H9 (cell line): ENCODE measurements at regions not wholly inside any gene's neighbourhood (a gene's known extent, or its start where the extent isn't known, plus 50 kb on each side); places are given as distances from the start of the nearest gene placed in this dataset.

ENCODE experiments used
- DNase-seq: peaks from one replicate; pipeline ENCODE4 v3.0.0-alpha.2; 2017
- H2AFZ ChIP-seq: one replicate; pipeline ENCODE4 v1.6.1; 2013; ENCODE audit warnings: mild to moderate bottlenecking, low read length, control low read depth, moderate library complexity
- H2AK5ac ChIP-seq: 2 replicates; pipeline ENCODE4 v1.6.1; 2013; ENCODE audit warnings: low read length, control low read depth, mixed read lengths; ENCODE audit not compliant: insufficient read length
- H2BK120ac ChIP-seq: one replicate; pipeline ENCODE4 v1.6.1; 2013; ENCODE audit warnings: low read depth, mild to moderate bottlenecking, low read length, control low read depth, inconsistent platforms; ENCODE audit not compliant: poor library complexity, severe bottlenecking
- H2BK12ac ChIP-seq: 2 replicates; pipeline ENCODE4 v1.6.1; 2013; ENCODE audit warnings: low read length, control low read depth, mixed read lengths, low read depth; ENCODE audit not compliant: insufficient read length
- H2BK15ac ChIP-seq: 2 replicates; pipeline ENCODE4 v1.6.1; 2013; ENCODE audit warnings: low read depth, low read length, control low read depth
- H2BK20ac ChIP-seq: one replicate; pipeline ENCODE4 v1.6.1; 2013; ENCODE audit warnings: low read depth, mild to moderate bottlenecking, low read length, control low read depth, inconsistent platforms; ENCODE audit not compliant: poor library complexity, severe bottlenecking
- H2BK5ac ChIP-seq: 2 replicates; pipeline ENCODE4 v1.6.1; 2013; ENCODE audit warnings: low read length, control low read depth, mixed read lengths; ENCODE audit not compliant: insufficient read length
- H3K14ac ChIP-seq: 2 replicates; pipeline ENCODE4 v1.6.1; 2013; ENCODE audit warnings: low read length, control low read depth; ENCODE audit not compliant: insufficient read depth
- H3K18ac ChIP-seq: 2 replicates; pipeline ENCODE4 v1.6.1; 2013; ENCODE audit warnings: low read depth, mild to moderate bottlenecking, mixed read lengths, low read length, control low read depth; ENCODE audit not compliant: insufficient read length
- H3K23ac ChIP-seq: 2 replicates; pipeline ENCODE4 v1.6.1; 2013; ENCODE audit warnings: low read length, control low read depth, mixed read lengths, low read depth; ENCODE audit not compliant: insufficient read length
- H3K23me2 ChIP-seq: 2 replicates; pipeline ENCODE4 v1.6.1; 2013; ENCODE audit warnings: low read depth, mild to moderate bottlenecking, mixed read lengths, low read length, control low read depth; ENCODE audit not compliant: insufficient read length, poor library complexity, severe bottlenecking
- H3K27ac ChIP-seq: 2 replicates; pipeline ENCODE4 v1.5.1; 2013; ENCODE audit warnings: low read length, control low read depth, mixed read lengths, low read depth; ENCODE audit not compliant: insufficient read length
- H3K27me3 ChIP-seq: 2 replicates; pipeline ENCODE4 v1.6.1; 2013; ENCODE audit warnings: low read length, control low read depth, inconsistent platforms; ENCODE audit not compliant: insufficient read depth
- H3K4ac ChIP-seq: 2 replicates; pipeline ENCODE4 v1.6.1; 2013; ENCODE audit warnings: low read depth, mild to moderate bottlenecking, control low read depth, inconsistent platforms, low read length, moderate library complexity
- H3K4me1 ChIP-seq: 2 replicates; pipeline ENCODE4 v1.6.1; 2013; ENCODE audit warnings: low read length, control low read depth, inconsistent platforms; ENCODE audit not compliant: insufficient read depth
- H3K4me2 ChIP-seq: 2 replicates; pipeline ENCODE4 v1.6.1; 2013; ENCODE audit warnings: low read length, control low read depth, mixed read lengths; ENCODE audit not compliant: insufficient read length, insufficient read depth
- H3K56ac ChIP-seq: 2 replicates; pipeline ENCODE4 v1.6.1; 2013; ENCODE audit warnings: low read depth, mild to moderate bottlenecking, mixed read lengths, low read length, control low read depth; ENCODE audit not compliant: insufficient read length
- H3K79me1 ChIP-seq: 2 replicates; pipeline ENCODE4 v1.6.1; 2013; ENCODE audit warnings: low read depth, mild to moderate bottlenecking, moderate library complexity, low read length, control low read depth, inconsistent platforms; ENCODE audit not compliant: insufficient read depth, poor library complexity, severe bottlenecking
- H3K79me2 ChIP-seq: 2 replicates; pipeline ENCODE4 v1.6.1; 2013; ENCODE audit warnings: low read length, control low read depth, inconsistent platforms; ENCODE audit not compliant: insufficient read depth
- H3K9ac ChIP-seq: 2 replicates; pipeline ENCODE4 v1.6.1; 2013; ENCODE audit warnings: low read length, control low read depth, mixed read lengths; ENCODE audit not compliant: insufficient read length; ENCODE audit errors: extremely low read depth
- H3K9me3 ChIP-seq: one replicate; pipeline ENCODE4 v1.6.1; 2013; ENCODE audit warnings: low read depth, low read length, inconsistent platforms; ENCODE audit not compliant: control insufficient read depth
- H3T11ph ChIP-seq: one replicate; pipeline ENCODE4 v1.6.1; 2013; ENCODE audit warnings: mild to moderate bottlenecking, low read length, control low read depth, inconsistent platforms
- H4K20me1 ChIP-seq: one replicate; pipeline ENCODE4 v1.6.1; 2013; ENCODE audit not compliant: control insufficient read depth, insufficient read length, insufficient read depth
- H4K5ac ChIP-seq: 2 replicates; pipeline ENCODE4 v1.6.1; 2013; ENCODE audit warnings: low read depth, mild to moderate bottlenecking, mixed read lengths, low read length, control low read depth; ENCODE audit not compliant: insufficient read length
- H4K8ac ChIP-seq: replicated peaks from 2 replicates; pipeline ENCODE4 v1.6.1; 2013; ENCODE audit warnings: low read length, control low read depth, mixed read lengths, low read depth; ENCODE audit not compliant: insufficient read length
- H4K91ac ChIP-seq: 2 replicates; pipeline ENCODE4 v1.6.1; 2013; ENCODE audit warnings: low read depth, mild to moderate bottlenecking, moderate library complexity, mixed read lengths, low read length, control low read depth; ENCODE audit not compliant: insufficient read length
- H3K27ac Mint-ChIP-seq, 3 experiments: 2 replicates in 2 of 3; 3 replicates in 1 of 3; pipeline ENCODE4 v1.8.0; 2020 to 2021; ENCODE audit warnings: mixed read lengths in 3 of 3, mild to moderate bottlenecking in 1 of 3, moderate library complexity in 1 of 3
- H3K27me3 Mint-ChIP-seq: 2 replicates; pipeline ENCODE4 v1.8.0; 2021; ENCODE audit warnings: low read depth, mild to moderate bottlenecking, moderate library complexity, mixed read lengths
- H3K36me3 Mint-ChIP-seq, 3 experiments: 2 replicates in 2 of 3; 3 replicates in 1 of 3; pipeline ENCODE4 v1.8.0; 2020 to 2021; ENCODE audit warnings: low read depth in 3 of 3, mixed read lengths in 3 of 3; ENCODE audit not compliant: insufficient read depth in 1 of 3
- H3K4me1 Mint-ChIP-seq, 2 experiments: 2 replicates each; pipeline ENCODE4 v1.8.0; 2020; ENCODE audit warnings: mixed read lengths in 2 of 2
- H3K4me3 Mint-ChIP-seq, 2 experiments: 2 replicates in 1 of 2; 3 replicates in 1 of 2; pipeline ENCODE4 v1.8.0; 2020 to 2021; ENCODE audit warnings: mild to moderate bottlenecking in 2 of 2, mixed read lengths in 2 of 2, moderate library complexity in 1 of 2
- H3K9me3 Mint-ChIP-seq, 2 experiments: 2 replicates in 1 of 2; 3 replicates in 1 of 2; pipeline ENCODE4 v1.8.0; 2020; ENCODE audit warnings: mild to moderate bottlenecking in 2 of 2, mixed read lengths in 2 of 2, moderate library complexity in 1 of 2
- WGBS: extraction: QIAGEN DNeasy Blood & Tissue Kit; methylation state at CpG from one replicate; pipeline ENCODE4 v1.1.7; 2013; ENCODE audit warnings: missing lambda C conversion rate, low lambda C conversion rate, mixed read lengths; ENCODE audit not compliant: insufficient read length; ENCODE audit errors: extremely low coverage; 5-methylcytosine and 5-hydroxymethylcytosine counted together
- TF ChIP-seq, protein P1 (sequence below): fragments of 200-600 bp; sonication (generic); conservative IDR thresholded peaks from 3 replicates; pipeline ENCODE4 v1.8.0; 2021; ENCODE audit warnings: antibody characterized with exemption, mild to moderate bottlenecking

DNA sequence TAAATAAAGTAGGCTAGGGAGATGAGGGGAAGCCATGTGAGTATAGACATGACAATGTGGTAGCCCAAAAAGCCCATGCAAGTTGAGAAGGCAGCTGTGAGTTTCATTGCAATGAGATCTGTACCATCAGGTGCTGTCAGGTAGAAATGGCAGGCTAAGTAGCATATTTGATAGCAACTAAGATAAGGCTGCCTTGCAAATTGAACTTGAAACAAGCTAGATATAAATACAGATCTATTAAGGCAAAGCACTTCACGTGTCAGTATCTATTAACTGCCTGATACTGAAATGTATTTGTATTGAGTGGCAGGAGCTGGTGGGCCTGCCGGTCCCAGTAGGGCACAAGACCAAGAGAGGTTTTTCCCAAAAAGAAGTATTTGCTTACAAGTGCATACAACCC is 419.9 kb downstream of the TDRD15 start:
- H3K9me3 ChIP-seq = no peaks in the 10 kb centered on the region
- H3K27me3 Mint-ChIP-seq = no peaks in the 10 kb centered on the region
- H3K14ac ChIP-seq = no peak overlapping the region
- no peak overlapping the region for H3K9ac ChIP-seq
- WGBS = no CpG with 5 or more reads among the region's 2 CpGs
- no peak overlapping the region for H3K4me2 ChIP-seq
- H4K91ac ChIP-seq = no peak overlapping the region
- no peak overlapping the region for H2AK5ac ChIP-seq
- H2BK120ac ChIP-seq = no peak overlapping the region
- H3K23ac ChIP-seq = no peak overlapping the region
- H4K20me1 ChIP-seq = no peaks in the 10 kb centered on the region
- no peak overlapping the region for H4K8ac ChIP-seq
- no peak overlapping the region for H4K5ac ChIP-seq
- H2BK20ac ChIP-seq = no peak overlapping the region
- H3K4me1 Mint-ChIP-seq = peaks cover 0 to 3% of the 10 kb centered on the region in 2 experiments; a peak in 2 of 4 replicates
- no peak overlapping the region for H3K56ac ChIP-seq
- H2BK12ac ChIP-seq = no peak overlapping the region
- H2BK15ac ChIP-seq = no peak overlapping the region
- no peak overlapping the region for H2AFZ ChIP-seq
- H2BK5ac ChIP-seq = no peak overlapping the region
- H3K79me1 ChIP-seq = no peaks in the 10 kb centered on the region
- no peaks in the 10 kb centered on the region; a peak in 1 of 5 replicates for H3K9me3 Mint-ChIP-seq
- H3K36me3 Mint-ChIP-seq = no peaks in the 10 kb centered on the region; a peak in 1 of 7 replicates
- no peaks in the 10 kb centered on the region for H3K23me2 ChIP-seq
- no peak for DNase-seq
- H3K27me3 ChIP-seq = no peaks in the 10 kb centered on the region
- H3K79me2 ChIP-seq = no peaks in the 10 kb centered on the region
- H3K4me3 Mint-ChIP-seq = no peak overlapping the region
- TF ChIP-seq, protein P1, sequence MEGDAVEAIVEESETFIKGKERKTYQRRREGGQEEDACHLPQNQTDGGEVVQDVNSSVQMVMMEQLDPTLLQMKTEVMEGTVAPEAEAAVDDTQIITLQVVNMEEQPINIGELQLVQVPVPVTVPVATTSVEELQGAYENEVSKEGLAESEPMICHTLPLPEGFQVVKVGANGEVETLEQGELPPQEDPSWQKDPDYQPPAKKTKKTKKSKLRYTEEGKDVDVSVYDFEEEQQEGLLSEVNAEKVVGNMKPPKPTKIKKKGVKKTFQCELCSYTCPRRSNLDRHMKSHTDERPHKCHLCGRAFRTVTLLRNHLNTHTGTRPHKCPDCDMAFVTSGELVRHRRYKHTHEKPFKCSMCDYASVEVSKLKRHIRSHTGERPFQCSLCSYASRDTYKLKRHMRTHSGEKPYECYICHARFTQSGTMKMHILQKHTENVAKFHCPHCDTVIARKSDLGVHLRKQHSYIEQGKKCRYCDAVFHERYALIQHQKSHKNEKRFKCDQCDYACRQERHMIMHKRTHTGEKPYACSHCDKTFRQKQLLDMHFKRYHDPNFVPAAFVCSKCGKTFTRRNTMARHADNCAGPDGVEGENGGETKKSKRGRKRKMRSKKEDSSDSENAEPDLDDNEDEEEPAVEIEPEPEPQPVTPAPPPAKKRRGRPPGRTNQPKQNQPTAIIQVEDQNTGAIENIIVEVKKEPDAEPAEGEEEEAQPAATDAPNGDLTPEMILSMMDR = no peak
- no peak overlapping the region for H3K18ac ChIP-seq
- H3T11ph ChIP-seq = no peak overlapping the region
- no peak overlapping the region for H3K27ac Mint-ChIP-seq
- no peak overlapping the region for H3K4ac ChIP-seq
- H3K27ac ChIP-seq = no peak overlapping the region
- H3K4me1 ChIP-seq = no peaks in the 10 kb centered on the region
